PC-3 (cell line): ENCODE measurements at regions not wholly inside any gene's neighbourhood (a gene's known extent, or its start where the extent isn't known, plus 50 kb on each side); places are given as distances from the start of the nearest gene placed in this dataset.

ENCODE experiments used
- ATAC-seq: fragments of 200-7000 bp; cut with Tn5 transposase; 2 replicates; pipeline ENCODE4 v1.9.1; 2020; ENCODE audit warnings: mild to moderate bottlenecking, moderate library complexity
- BruUV-seq: library from RNA; stranded (reverse); fragments of 400-500 nt; replicated peaks from 2 replicates; lab custom pipeline; 2021; lab: Mats Ljungman, UMichigan
- CTCF ChIA-PET: fragments of 300-600 bp; sonication (Branson Sonifier 250); formaldehyde crosslinking; loops from one replicate; lab custom pipeline; 2022; ENCODE audit warnings: antibody characterized with exemption; lab: Charles Lee
- POLR2A ChIA-PET: fragments of 300-600 bp; sonication (Branson Sonifier 250); formaldehyde crosslinking; loops from one replicate; lab custom pipeline; 2022; ENCODE audit warnings: antibody characterized with exemption; ENCODE audit not compliant: unreplicated experiment; lab: Charles Lee
- DNase-seq: peaks from one replicate; pipeline ENCODE4 v3.0.0-alpha.2; 2015
- H2AFZ ChIP-seq: fragments of 300-600 bp; sonication (generic); 2 replicates; pipeline ENCODE4 v1.6.0; 2016; ENCODE audit warnings: antibody characterized with exemption, low read length
- H3F3A ChIP-seq: fragments of 300-600 bp; sonication (generic); one replicate; pipeline ENCODE4 v1.6.0; 2017; ENCODE audit warnings: antibody characterized with exemption, low read length, control low read depth, mild to moderate bottlenecking; ENCODE audit not compliant: unreplicated experiment
- H3K27ac ChIP-seq: fragments of 300-600 bp; sonication (generic); 2 replicates; pipeline ENCODE4 v1.5.1; 2016; ENCODE audit warnings: mild to moderate bottlenecking, low read length
- H3K27me3 ChIP-seq: fragments of 300-600 bp; sonication (generic); 2 replicates; pipeline ENCODE4 v1.6.1; 2016; ENCODE audit warnings: low read length, mixed read lengths
- H3K36me3 ChIP-seq: fragments of 300-600 bp; sonication (generic); 2 replicates; pipeline ENCODE4 v1.6.1; 2016; ENCODE audit warnings: low read depth, mixed run types, low read length, mixed read lengths
- H3K4me1 ChIP-seq: fragments of 300-600 bp; sonication (generic); 2 replicates; pipeline ENCODE4 v1.5.1; 2016; ENCODE audit warnings: low read length; ENCODE audit not compliant: insufficient read depth
- H3K4me2 ChIP-seq: fragments of 300-600 bp; sonication (generic); 2 replicates; pipeline ENCODE4 v1.6.0; 2016; ENCODE audit warnings: low read length
- H3K4me3 ChIP-seq: fragments of 300-600 bp; sonication (generic); 2 replicates; pipeline ENCODE4 v1.5.1; 2016; ENCODE audit warnings: mild to moderate bottlenecking, low read length, mixed read lengths
- H3K79me2 ChIP-seq: fragments of 300-600 bp; sonication (generic); 2 replicates; pipeline ENCODE4 v1.6.1; 2017; ENCODE audit warnings: low read length, mixed read lengths
- H3K9ac ChIP-seq: fragments of 300-600 bp; sonication (generic); 2 replicates; pipeline ENCODE4 v1.6.0; 2016; ENCODE audit warnings: mild to moderate bottlenecking, low read length
- H3K9me2 ChIP-seq: fragments of 300-600 bp; sonication (generic); replicated peaks from 2 replicates; pipeline ENCODE4 v1.6.1; 2016; ENCODE audit warnings: mixed run types, low read length, mixed read lengths
- H3K9me3 ChIP-seq: fragments of 300-600 bp; sonication (generic); 2 replicates; pipeline ENCODE4 v1.6.1; 2016; ENCODE audit warnings: low read length, mixed read lengths
- H4K20me1 ChIP-seq: fragments of 300-600 bp; sonication (generic); 2 replicates; pipeline ENCODE4 v1.6.1; 2016; ENCODE audit warnings: low read length, mixed read lengths
- CTCF ChIP-seq: fragments of 300-600 bp; sonication (generic); conservative IDR thresholded peaks from 2 replicates; pipeline ENCODE4 v1.5.1; 2017; ENCODE audit warnings: antibody characterized with exemption, low read depth, mild to moderate bottlenecking, low read length
- EZH2 ChIP-seq: fragments of 300-600 bp; sonication (generic); IDR thresholded peaks from one replicate; pipeline ENCODE4 v1.6.1; 2017; ENCODE audit warnings: antibody characterized with exemption, mild to moderate bottlenecking, low read length; ENCODE audit not compliant: unreplicated experiment
- EZH2phosphoT487 ChIP-seq: fragments of 300-600 bp; sonication (generic); IDR thresholded peaks from 2 replicates; pipeline ENCODE4 v1.6.1; 2018; ENCODE audit warnings: mild to moderate bottlenecking, antibody characterized with exemption, low read length, borderline replicate concordance
- intact Hi-C: fragments of 100-400 bp; cut with micrococcal nuclease; formaldehyde crosslinking; loops from 2 replicates; pipeline ENCODE4 v1.9.0; 2023

- no TSS peak for BruUV-seq
- Histone ChIP-seq H2AFZ (no peak overlapping the region), H3K9me3 (no peaks in the 10 kb centered on the region), H3K79me2 (no peaks in the 10 kb centered on the region), H3F3A (no peaks in the 10 kb centered on the region), H3K9ac (no peak overlapping the region), H3K9me2 (no peaks in the 10 kb centered on the region), H4K20me1 (no peaks in the 10 kb centered on the region), H3K4me3 (no peak overlapping the region), H3K27ac (no peak overlapping the region), H3K36me3 (no peaks in the 10 kb centered on the region), H3K4me1 (no peaks in the 10 kb centered on the region), H3K4me2 (no peak overlapping the region), H3K27me3 (peaks cover 98% of the 10 kb centered on the region)
- intact Hi-C loops = no loop called here
- ChIA-PET CTCF (no interaction called here), POLR2A (no interaction called here)
- ATAC-seq (no peak), DNase-seq (no peak)
- TF ChIP-seq EZH2 = no peak
- no peak for TF ChIP-seq CTCF
- TF ChIP-seq EZH2phosphoT487 = no peak
These were observed 469.2 kb upstream of the WWC1 start for GRCh38 chr5:167822241-167822640.

- Histone ChIP-seq H3K9me3 (no peaks in the 10 kb centered on the region), H3K27ac (no peak overlapping the region), H3K9ac (no peak overlapping the region), H3K4me2 (no peak overlapping the region), H4K20me1 (no peaks in the 10 kb centered on the region), H3F3A (no peaks in the 10 kb centered on the region), H3K36me3 (no peaks in the 10 kb centered on the region), H3K9me2 (no peaks in the 10 kb centered on the region), H2AFZ (no peak overlapping the region), H3K27me3 (peaks cover 93% of the 10 kb centered on the region), H3K4me3 (no peak overlapping the region), H3K4me1 (0 out of 2 replicates have a peak, but pooled peaks cover 8% of the 10 kb centered on the region), H3K79me2 (no peaks in the 10 kb centered on the region)
- BruUV-seq = no TSS peak
- ATAC-seq (no peak), DNase-seq (no peak)
- intact Hi-C loops = no loop called here
- ChIA-PET POLR2A (no interaction called here), CTCF (no interaction called here)
- TF ChIP-seq CTCF (no peak), EZH2 (no peak), EZH2phosphoT487 (no peak)
These were observed 468.0 kb upstream of the WWC1 start for GRCh38 chr5:167823405-167823804.

- ATAC-seq (peak; percentile 45), DNase-seq (peak; percentile 10)
- H3K9me2 ChIP-seq = no peaks in the 10 kb centered on the region
- no peaks in the 10 kb centered on the region for H3K36me3 ChIP-seq
- H3K4me3 ChIP-seq = no peak overlapping the region
- no peaks in the 10 kb centered on the region for H3F3A ChIP-seq
- intact Hi-C loops = no loop called here
- no peak overlapping the region for H3K27ac ChIP-seq
- H3K9ac ChIP-seq = no peak overlapping the region
- no peak overlapping the region for H2AFZ ChIP-seq
- H3K27me3 ChIP-seq = peaks cover 81% of the 10 kb centered on the region
- H3K4me1 ChIP-seq = 0 out of 2 replicates have a peak, but pooled peaks cover 8% of the 10 kb centered on the region
- ChIA-PET POLR2A (no interaction called here), CTCF (no interaction called here)
- no TSS peak for BruUV-seq
- H3K9me3 ChIP-seq = no peaks in the 10 kb centered on the region
- no peaks in the 10 kb centered on the region for H4K20me1 ChIP-seq
- H3K4me2 ChIP-seq = no peak overlapping the region
- no peaks in the 10 kb centered on the region for H3K79me2 ChIP-seq
- TF ChIP-seq CTCF (no peak), EZH2phosphoT487 (no peak), EZH2 (no peak)
These were observed 463.7 kb upstream of the WWC1 start for GRCh38 chr5:167827766-167828165.
